HepG2 (cell line): ENCODE measurements at regions not wholly inside any gene's neighbourhood (a gene's known extent, or its start where the extent isn't known, plus 50 kb on each side); places are given as distances from the start of the nearest gene placed in this dataset.

Experiments
- ATAC-seq: fragments of 200-7000 bp; cut with Tn5 transposase; 3 replicates; pipeline ENCODE4 v1.9.1; 2020; ENCODE audit warnings: mild to moderate bottlenecking, moderate library complexity
- BruUV-seq: library from RNA; stranded (reverse); fragments of 400-500 nt; replicated peaks from 2 replicates; lab custom pipeline; 2021; lab: Mats Ljungman, UMichigan
- CTCF ChIA-PET: fragments of 300-600 bp; formaldehyde crosslinking; extraction: SDS; loops from one replicate; lab custom pipeline; 2021; ENCODE audit warnings: low total read pairs, inconsistent platforms, low intra/inter-chr PET ratio; lab: Yijun Ruan, JAX
- POLR2A ChIA-PET: fragments of 350-600 bp; sonication (Branson Sonifier 250); formaldehyde crosslinking; loops from one replicate; lab custom pipeline; 2020; ENCODE audit warnings: antibody characterized with exemption, inconsistent platforms; lab: Yijun Ruan, JAX
- DNase-seq: peaks from one replicate; pipeline ENCODE4 v3.0.0-alpha.2; 2015; ENCODE audit warnings: low spot score
- FAIRE-seq: peaks from 3 replicates; lab custom pipeline; 2011; peaks lifted over from hg19 to GRCh38; lab: Jason Lieb, UNC
- H2AFZ ChIP-seq: one replicate; pipeline ENCODE4 v1.6.1; 2011; ENCODE audit warnings: low read length, inconsistent platforms
- H3K27ac ChIP-seq: fragments of 300-600 bp; 3 replicates; pipeline ENCODE4 v1.8.0; 2011; ENCODE audit warnings: mixed run types, mild to moderate bottlenecking, mixed read lengths, low read length, inconsistent platforms; ENCODE audit not compliant: insufficient read depth; ENCODE audit errors: extremely low read length
- H3K27me3 ChIP-seq, 2 experiments: fragments of 200-600 bp in 1 of 2; 2 replicates in 1 of 2; 3 replicates in 1 of 2; pipeline versions ENCODE4 v1.6.0 to v1.8.0; 2011; ENCODE audit warnings: low read length in 2 of 2, mild to moderate bottlenecking in 2 of 2, moderate library complexity in 2 of 2, inconsistent platforms in 1 of 2; ENCODE audit not compliant: insufficient read depth in 2 of 2, control insufficient read depth in 1 of 2
- H3K36me3 ChIP-seq, 2 experiments: fragments of 200-600 bp in 1 of 2; replicated peaks in 1 of 2; 2 replicates in 1 of 2; 3 replicates in 1 of 2; pipeline versions ENCODE4 v1.5.1 to v1.8.0; 2011; ENCODE audit warnings: low read length in 2 of 2, inconsistent platforms in 1 of 2; ENCODE audit not compliant: insufficient read depth in 2 of 2, control insufficient read depth in 1 of 2
- H3K4me1 ChIP-seq: 2 replicates; pipeline ENCODE4 v1.5.1; 2012; ENCODE audit warnings: low read length, inconsistent platforms; ENCODE audit not compliant: insufficient read depth
- H3K4me2 ChIP-seq: 2 replicates; pipeline ENCODE4 v1.6.0; 2011; ENCODE audit warnings: low read depth, low read length, inconsistent platforms
- H3K4me3 ChIP-seq, 3 experiments: fragments of 200-600 bp in 1 of 3; sonication (generic), shearing (Covaris generic) in 1 of 3; replicated peaks in 1 of 3; 2 replicates each; pipeline ENCODE4 v1.5.1; 2011 to 2016; ENCODE audit warnings: low read length in 3 of 3, inconsistent platforms in 2 of 3, low read depth in 2 of 3, mild to moderate bottlenecking in 2 of 3, control low read depth in 1 of 3, mixed read lengths in 1 of 3; ENCODE audit not compliant: insufficient read depth in 1 of 3
- H3K79me2 ChIP-seq: one replicate; pipeline ENCODE4 v1.6.1; 2011; ENCODE audit warnings: low read length, inconsistent platforms; ENCODE audit not compliant: insufficient read depth
- H3K9ac ChIP-seq: 2 replicates; pipeline ENCODE4 v1.6.0; 2011; ENCODE audit warnings: mild to moderate bottlenecking, low read depth, low read length, inconsistent platforms; ENCODE audit not compliant: insufficient read depth
- H3K9me3 ChIP-seq: 2 replicates; pipeline ENCODE4 v1.5.1; 2012; ENCODE audit warnings: mild to moderate bottlenecking, low read length
- H4K20me1 ChIP-seq: 2 replicates; pipeline ENCODE4 v1.6.0; 2011; ENCODE audit warnings: inconsistent platforms, mild to moderate bottlenecking, low read length, moderate library complexity; ENCODE audit not compliant: insufficient read depth
- MAFF ChIP-seq: IDR thresholded peaks from 2 replicates; pipeline ENCODE4 v1.6.1; 2011; ENCODE audit warnings: low read depth, low read length, improper control_type of control experiment
- MTA1 ChIP-seq: sonication (generic); formaldehyde crosslinking; IDR thresholded peaks from 2 replicates; pipeline ENCODE4 v1.4.0; 2020; ENCODE audit warnings: missing genetic modification reagents, mild to moderate bottlenecking, borderline replicate concordance
- PRMT3 ChIP-seq: sonication (generic); formaldehyde crosslinking; IDR thresholded peaks from 2 replicates; pipeline ENCODE4 v1.8.1; 2022; ENCODE audit warnings: low read depth, mild to moderate bottlenecking, moderate library complexity, missing genetic modification reagents, borderline replicate concordance
- PTBP1 ChIP-seq: fragments of 200-400 bp; formaldehyde crosslinking; IDR thresholded peaks from 2 replicates; pipeline ENCODE4 v1.6.1; 2018; ENCODE audit warnings: low read length, low read depth; ENCODE audit not compliant: poor library complexity, severe bottlenecking
- TRIM24 ChIP-seq: sonication (generic); formaldehyde crosslinking; IDR thresholded peaks from 2 replicates; pipeline ENCODE4 v1.8.0; 2022; ENCODE audit warnings: mild to moderate bottlenecking, missing genetic modification reagents
- ZNF451 ChIP-seq: sonication (generic); formaldehyde crosslinking; IDR thresholded peaks from 2 replicates; pipeline ENCODE4 v1.5.0; 2020; ENCODE audit warnings: mild to moderate bottlenecking, missing genetic modification reagents
- ZNF530 ChIP-seq: sonication (generic); formaldehyde crosslinking; IDR thresholded peaks from 2 replicates; pipeline ENCODE4 v1.5.0; 2020; ENCODE audit warnings: low read depth, mild to moderate bottlenecking, missing genetic modification reagents
- ZNF709 ChIP-seq: sonication (generic); formaldehyde crosslinking; IDR thresholded peaks from 2 replicates; pipeline ENCODE4 v1.5.0; 2020; ENCODE audit warnings: mild to moderate bottlenecking, missing genetic modification reagents
- ZNF790 ChIP-seq: sonication (generic); formaldehyde crosslinking; IDR thresholded peaks from 2 replicates; pipeline ENCODE4 v1.8.0; 2022; ENCODE audit warnings: missing genetic modification reagents, mild to moderate bottlenecking, borderline replicate concordance
- WGBS: methylation state at CpG from one replicate; pipeline ENCODE4 v1.1.6; 2017; ENCODE audit warnings: low lambda C conversion rate; 5-methylcytosine and 5-hydroxymethylcytosine counted together
- in situ Hi-C: cut with HindIII; loops from 2 replicates; pipeline ENCODE4 v1.10.0; 2017; ENCODE audit warnings: low pct_unique_long_range_greater_than_20kb; ENCODE audit not compliant: extremely low pct_ligation_motif_present
- intact Hi-C: fragments of 100-400 bp; cut with micrococcal nuclease; formaldehyde crosslinking; loops from one replicate; pipeline ENCODE4 v1.10.0; 2022; ENCODE audit not compliant: unreplicated experiment
- TF ChIP-seq, protein P1 (sequence below): sonication (generic); formaldehyde crosslinking; IDR thresholded peaks from 2 replicates; pipeline ENCODE4 v1.4.0; 2020; ENCODE audit warnings: missing genetic modification reagents, borderline replicate concordance
- TF ChIP-seq, protein P2 (sequence below): sonication (generic); formaldehyde crosslinking; IDR thresholded peaks from 2 replicates; pipeline ENCODE4 v1.8.1; 2023; ENCODE audit warnings: mild to moderate bottlenecking, missing genetic modification reagents
- TF ChIP-seq, protein P3 (sequence below): sonication (generic); formaldehyde crosslinking; IDR thresholded peaks from 2 replicates; pipeline ENCODE4 v1.8.0; 2022; ENCODE audit warnings: missing genetic modification reagents, mild to moderate bottlenecking, moderate library complexity, borderline replicate concordance
- TF ChIP-seq, protein P4 (sequence below): sonication (generic); formaldehyde crosslinking; IDR thresholded peaks from 2 replicates; pipeline ENCODE4 v1.5.0; 2020; ENCODE audit warnings: missing genetic modification reagents

DNA sequence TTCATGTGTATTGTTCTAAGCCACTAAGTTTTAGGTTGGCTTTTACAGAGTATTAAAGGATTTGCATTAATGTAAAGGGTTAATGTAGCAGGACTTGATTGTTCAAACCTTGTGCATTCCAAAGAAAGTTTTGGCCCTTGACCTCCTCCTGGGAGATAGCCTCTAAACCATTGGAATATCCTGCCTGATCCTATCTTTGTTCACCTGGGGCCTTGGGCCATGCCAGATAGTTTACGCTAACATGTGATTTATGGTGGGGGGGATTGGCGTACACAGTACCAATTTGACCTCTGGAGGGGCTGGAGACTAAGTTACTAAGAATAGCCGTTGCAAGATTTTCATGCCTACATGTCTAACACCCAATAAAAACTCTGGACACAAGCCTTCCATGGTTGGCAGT lies 1002.7 kb upstream of the PABPC4L start:
- Histone ChIP-seq H3K4me3 (no peak overlapping the region), H3K9ac (no peak overlapping the region), H3K4me1 (no peaks in the 10 kb centered on the region), H3K36me3 (no peaks in the 10 kb centered on the region), H3K27ac (no peak overlapping the region), H3K4me2 (no peak overlapping the region), H3K9me3 (no peaks in the 10 kb centered on the region), H3K79me2 (no peaks in the 10 kb centered on the region), H2AFZ (no peak overlapping the region)
- FAIRE-seq (no peak), DNase-seq (no peak)
- intact Hi-C loops (no loop called here), in situ Hi-C loops (no loop called here)
- CTCF ChIA-PET: no interaction called here
- no TSS peak for BruUV-seq
- 33% methylated on average over 3 of the region's 3 CpGs for WGBS
- TF ChIP-seq MTA1 (CRISPR knock-in tag): no peak
- TF ChIP-seq, all 625 proteins: peak for 0
- POLR2A ChIA-PET: no interaction called here
- Histone ChIP-seq H4K20me1 (no peaks in the 10 kb centered on the region), H3K27me3 (no peaks in the 10 kb centered on the region)
- no peak for ATAC-seq

DNA sequence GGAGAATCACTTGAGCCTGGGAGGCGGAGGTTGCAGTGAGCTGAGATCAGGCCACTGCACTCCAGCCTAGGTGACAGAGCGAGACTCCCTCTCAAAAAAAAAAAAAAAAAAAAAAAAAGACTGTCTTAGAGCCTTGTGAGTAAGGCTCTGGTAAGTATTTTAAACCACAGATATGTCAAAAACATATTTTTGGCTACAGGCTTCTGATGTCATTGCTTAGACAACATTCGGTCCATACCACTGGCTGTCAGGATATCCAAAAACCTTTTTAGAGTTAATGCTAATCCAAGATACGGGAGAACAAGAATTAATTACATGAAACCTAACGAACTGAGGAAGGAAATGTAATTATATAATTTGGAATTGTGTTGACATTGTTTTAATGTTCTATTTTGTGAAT lies 999.5 kb upstream of the PABPC4L start:
- FAIRE-seq (no peak), ATAC-seq (no peak), DNase-seq (no peak)
- no peak overlapping the region for H3K27ac ChIP-seq
- no peak overlapping the region for H3K4me2 ChIP-seq
- no peaks in the 10 kb centered on the region for H3K4me1 ChIP-seq
- CTCF ChIA-PET: no interaction called here
- no peaks in the 10 kb centered on the region for H3K79me2 ChIP-seq
- H3K27me3 ChIP-seq: no peaks in the 10 kb centered on the region
- no peaks in the 10 kb centered on the region for H4K20me1 ChIP-seq
- no TSS peak for BruUV-seq
- no peak overlapping the region for H3K9ac ChIP-seq
- H3K9me3 ChIP-seq: no peaks in the 10 kb centered on the region
- intact Hi-C loops (no loop called here), in situ Hi-C loops (no loop called here)
- H2AFZ ChIP-seq: no peak overlapping the region
- WGBS: 24% methylated on average over 5 of the region's 5 CpGs
- H3K36me3 ChIP-seq: no peaks in the 10 kb centered on the region
- no peak overlapping the region for H3K4me3 ChIP-seq
- POLR2A ChIA-PET: no interaction called here
- TF ChIP-seq ZNF530 (no peak), ZNF790 (CRISPR knock-in tag) (no peak), TRIM24 (CRISPR knock-in tag) (no peak), MAFF (no peak), ZNF451 (no peak), ZNF709 (CRISPR knock-in tag) (no peak), PTBP1 (no peak), PRMT3 (CRISPR knock-in tag) (no peak)
- TF ChIP-seq, protein P1, sequence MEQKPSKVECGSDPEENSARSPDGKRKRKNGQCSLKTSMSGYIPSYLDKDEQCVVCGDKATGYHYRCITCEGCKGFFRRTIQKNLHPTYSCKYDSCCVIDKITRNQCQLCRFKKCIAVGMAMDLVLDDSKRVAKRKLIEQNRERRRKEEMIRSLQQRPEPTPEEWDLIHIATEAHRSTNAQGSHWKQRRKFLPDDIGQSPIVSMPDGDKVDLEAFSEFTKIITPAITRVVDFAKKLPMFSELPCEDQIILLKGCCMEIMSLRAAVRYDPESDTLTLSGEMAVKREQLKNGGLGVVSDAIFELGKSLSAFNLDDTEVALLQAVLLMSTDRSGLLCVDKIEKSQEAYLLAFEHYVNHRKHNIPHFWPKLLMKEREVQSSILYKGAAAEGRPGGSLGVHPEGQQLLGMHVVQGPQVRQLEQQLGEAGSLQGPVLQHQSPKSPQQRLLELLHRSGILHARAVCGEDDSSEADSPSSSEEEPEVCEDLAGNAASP (CRISPR knock-in tag): no peak
- TF ChIP-seq, protein P2, sequence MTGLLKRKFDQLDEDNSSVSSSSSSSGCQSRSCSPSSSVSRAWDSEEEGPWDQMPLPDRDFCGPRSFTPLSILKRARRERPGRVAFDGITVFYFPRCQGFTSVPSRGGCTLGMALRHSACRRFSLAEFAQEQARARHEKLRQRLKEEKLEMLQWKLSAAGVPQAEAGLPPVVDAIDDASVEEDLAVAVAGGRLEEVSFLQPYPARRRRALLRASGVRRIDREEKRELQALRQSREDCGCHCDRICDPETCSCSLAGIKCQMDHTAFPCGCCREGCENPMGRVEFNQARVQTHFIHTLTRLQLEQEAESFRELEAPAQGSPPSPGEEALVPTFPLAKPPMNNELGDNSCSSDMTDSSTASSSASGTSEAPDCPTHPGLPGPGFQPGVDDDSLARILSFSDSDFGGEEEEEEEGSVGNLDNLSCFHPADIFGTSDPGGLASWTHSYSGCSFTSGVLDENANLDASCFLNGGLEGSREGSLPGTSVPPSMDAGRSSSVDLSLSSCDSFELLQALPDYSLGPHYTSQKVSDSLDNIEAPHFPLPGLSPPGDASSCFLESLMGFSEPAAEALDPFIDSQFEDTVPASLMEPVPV (CRISPR knock-in tag): no peak
- TF ChIP-seq, protein P3, sequence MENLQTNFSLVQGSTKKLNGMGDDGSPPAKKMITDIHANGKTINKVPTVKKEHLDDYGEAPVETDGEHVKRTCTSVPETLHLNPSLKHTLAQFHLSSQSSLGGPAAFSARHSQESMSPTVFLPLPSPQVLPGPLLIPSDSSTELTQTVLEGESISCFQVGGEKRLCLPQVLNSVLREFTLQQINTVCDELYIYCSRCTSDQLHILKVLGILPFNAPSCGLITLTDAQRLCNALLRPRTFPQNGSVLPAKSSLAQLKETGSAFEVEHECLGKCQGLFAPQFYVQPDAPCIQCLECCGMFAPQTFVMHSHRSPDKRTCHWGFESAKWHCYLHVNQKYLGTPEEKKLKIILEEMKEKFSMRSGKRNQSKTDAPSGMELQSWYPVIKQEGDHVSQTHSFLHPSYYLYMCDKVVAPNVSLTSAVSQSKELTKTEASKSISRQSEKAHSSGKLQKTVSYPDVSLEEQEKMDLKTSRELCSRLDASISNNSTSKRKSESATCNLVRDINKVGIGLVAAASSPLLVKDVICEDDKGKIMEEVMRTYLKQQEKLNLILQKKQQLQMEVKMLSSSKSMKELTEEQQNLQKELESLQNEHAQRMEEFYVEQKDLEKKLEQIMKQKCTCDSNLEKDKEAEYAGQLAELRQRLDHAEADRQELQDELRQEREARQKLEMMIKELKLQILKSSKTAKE (CRISPR knock-in tag): no peak
- TF ChIP-seq, protein P4, sequence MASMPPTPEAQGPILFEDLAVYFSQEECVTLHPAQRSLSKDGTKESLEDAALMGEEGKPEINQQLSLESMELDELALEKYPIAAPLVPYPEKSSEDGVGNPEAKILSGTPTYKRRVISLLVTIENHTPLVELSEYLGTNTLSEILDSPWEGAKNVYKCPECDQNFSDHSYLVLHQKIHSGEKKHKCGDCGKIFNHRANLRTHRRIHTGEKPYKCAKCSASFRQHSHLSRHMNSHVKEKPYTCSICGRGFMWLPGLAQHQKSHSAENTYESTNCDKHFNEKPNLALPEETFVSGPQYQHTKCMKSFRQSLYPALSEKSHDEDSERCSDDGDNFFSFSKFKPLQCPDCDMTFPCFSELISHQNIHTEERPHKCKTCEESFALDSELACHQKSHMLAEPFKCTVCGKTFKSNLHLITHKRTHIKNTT (CRISPR knock-in tag): no peak
